GM19468 (cell line): ENCODE measurements at regions not wholly inside any gene's neighbourhood (a gene's known extent, or its start where the extent isn't known, plus 50 kb on each side); places are given as distances from the start of the nearest gene placed in this dataset.
"Not testable (repeated sequence)": the region's sequence is repeated elsewhere in the genome, so short reads cannot be mapped to it uniquely, and the experiment has no call there.

Experiments used
- ATAC-seq: cut with Tn5 transposase; IDR thresholded peaks from one replicate; pipeline ENCODE4 v1.9.1; 2021; ENCODE audit warnings: mild to moderate bottlenecking, moderate library complexity, moderate number of reproducible peaks; ENCODE audit not compliant: unreplicated experiment; ENCODE audit errors: extremely low read depth

DNA sequence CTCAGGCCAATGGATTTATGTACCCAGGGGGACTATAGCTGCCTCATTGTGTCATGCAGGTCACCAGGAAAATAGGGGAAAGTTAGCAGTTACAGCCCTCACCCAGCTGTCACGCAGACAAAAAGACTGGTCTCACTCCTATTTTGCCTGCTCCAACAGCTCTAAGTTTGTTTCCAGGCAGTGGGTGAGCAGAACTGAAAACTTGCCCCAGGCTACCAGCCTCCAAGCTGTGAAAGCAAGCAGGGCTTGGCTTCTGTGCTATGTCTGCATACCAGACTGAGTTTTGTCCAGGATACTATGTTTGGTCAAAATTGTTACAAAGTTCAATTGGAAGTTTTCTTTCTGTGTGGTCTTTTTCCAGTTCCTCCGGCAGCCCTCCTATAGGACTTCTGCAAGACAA lies 628.4 kb downstream of the FAM133A start:
- no peak for ATAC-seq

- no peak for ATAC-seq
Measured at GRCh38 chrX:94329182-94329581, 655.2 kb downstream of the FAM133A start.

DNA sequence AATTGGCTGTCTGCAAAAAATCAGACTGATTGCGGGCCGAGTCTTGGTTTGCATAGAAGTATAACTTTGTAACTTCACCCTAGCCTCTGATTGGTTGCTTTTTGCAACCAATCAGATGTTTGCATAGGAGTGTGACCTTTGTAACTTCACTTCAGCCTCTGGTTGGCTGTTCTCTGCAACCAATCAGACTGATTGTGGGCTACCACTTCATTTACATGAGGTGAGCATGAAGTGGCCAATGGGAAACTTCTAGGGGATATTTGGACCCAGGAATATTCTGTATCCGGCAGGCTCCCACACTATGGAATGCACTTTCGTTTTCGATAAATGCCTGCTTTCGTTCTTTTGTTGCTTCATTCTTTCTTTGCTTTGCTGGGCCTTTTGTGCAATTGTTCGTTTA lies 667.7 kb downstream of the FAM133A start:
- ATAC-seq, result not testable (repeated sequence)

GRCh38 chrX:94361241-94361640 lies 687.2 kb downstream of the FAM133A start:
- ATAC-seq, result no peak

DNA sequence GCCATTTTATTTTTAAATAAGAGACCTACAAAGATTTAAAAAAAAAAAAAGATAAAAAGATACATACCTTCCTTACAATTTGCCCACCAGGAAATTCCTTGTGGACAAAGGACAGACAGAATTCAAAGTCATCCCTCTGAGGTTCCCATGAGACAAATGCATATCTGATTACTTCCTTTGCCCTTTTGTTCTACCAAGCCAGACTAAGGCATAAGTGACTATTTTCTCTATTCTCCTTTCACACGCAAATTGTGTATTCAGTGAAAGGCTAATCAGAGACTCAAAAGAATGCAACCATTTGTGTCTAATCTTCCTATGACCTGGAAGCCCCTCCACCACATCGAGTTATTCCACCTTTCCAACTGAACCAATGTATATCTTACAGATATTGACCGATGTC lies 691.7 kb downstream of the FAM133A start:
- ATAC-seq, result no peak

DNA sequence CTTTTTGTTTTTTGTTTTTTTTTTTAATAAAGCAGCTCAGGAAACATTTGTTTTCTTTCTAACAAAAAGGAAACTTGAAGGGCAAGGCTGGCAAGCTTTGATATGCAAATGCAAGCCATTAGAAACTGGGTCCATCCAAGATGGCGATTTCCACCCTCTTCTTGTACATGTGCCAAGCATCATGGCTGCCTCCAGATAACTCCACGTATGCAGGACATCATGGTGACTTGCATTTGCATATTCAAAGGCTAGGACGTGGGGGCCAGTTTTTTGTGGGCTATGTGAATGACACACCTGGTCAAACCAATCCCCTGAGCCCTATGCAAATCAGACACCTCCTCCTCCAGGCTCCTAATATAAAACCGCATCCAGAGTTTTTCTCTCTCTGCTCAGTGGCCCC lies 692.6 kb downstream of the FAM133A start:
- no peak for ATAC-seq

DNA sequence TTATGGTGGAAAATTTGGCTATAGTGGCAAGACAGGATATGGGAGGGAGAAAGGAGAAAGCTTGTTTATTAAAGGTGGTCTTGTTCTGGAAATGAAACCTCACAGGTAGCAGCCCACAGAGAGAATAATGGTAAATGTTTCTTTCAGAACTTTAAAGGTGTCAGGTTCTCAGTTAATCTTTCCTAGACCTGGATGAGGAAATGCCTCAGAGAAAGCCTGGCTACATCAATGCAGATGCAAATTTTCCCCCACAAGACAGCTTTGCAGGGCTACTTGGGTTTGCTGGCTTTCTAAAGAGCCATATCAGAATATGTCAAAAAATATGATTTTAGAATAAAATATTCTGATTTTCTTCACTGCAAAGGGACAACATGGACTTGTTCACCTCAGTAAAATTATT lies 715.0 kb downstream of the FAM133A start:
- no peak for ATAC-seq

- no peak for ATAC-seq
Measured at GRCh38 chrX:94400488-94400887, 726.5 kb downstream of the FAM133A start.

- ATAC-seq, result no peak
Measured at GRCh38 chrX:94401426-94401825, 727.4 kb downstream of the FAM133A start.

DNA sequence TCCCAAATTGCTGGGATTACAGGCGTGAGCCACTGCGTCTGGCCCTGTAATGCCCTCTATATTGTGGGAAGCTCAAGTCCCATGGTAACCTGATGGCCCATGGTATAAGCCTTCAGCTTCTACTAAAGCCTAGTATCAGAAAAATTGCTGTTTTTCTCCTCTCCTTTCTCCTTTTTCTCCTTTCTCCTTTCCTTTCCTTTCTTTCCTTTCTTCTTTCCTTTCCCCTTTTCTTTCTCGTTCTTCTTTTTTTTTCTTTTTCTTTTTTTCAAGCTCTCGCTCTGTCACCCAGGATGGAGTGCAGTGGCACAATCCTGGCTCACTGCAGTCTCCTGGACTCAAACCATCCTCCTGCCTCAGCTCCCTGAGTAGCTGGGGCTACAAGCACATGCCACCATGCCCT lies 740.7 kb downstream of the FAM133A start:
- no peak for ATAC-seq

DNA sequence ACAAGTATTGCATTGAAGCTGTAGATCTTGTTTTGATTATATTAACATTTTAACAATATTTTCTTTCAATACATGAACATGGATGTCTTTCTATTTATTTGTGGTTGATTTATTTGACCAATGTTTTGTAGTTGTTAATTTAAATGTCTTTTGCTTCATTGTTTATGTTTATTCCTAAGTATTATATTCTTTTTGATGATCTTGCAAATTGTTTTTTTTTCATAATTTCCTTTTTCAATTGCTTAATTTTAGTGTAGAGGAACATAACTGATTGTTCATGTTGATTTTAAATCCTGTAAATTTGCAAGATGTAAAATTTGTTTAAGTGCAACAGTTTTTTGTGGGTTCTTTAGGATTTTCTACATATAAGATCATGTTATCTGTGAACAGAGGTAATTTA lies 744.1 kb downstream of the FAM133A start:
- no peak for ATAC-seq

DNA sequence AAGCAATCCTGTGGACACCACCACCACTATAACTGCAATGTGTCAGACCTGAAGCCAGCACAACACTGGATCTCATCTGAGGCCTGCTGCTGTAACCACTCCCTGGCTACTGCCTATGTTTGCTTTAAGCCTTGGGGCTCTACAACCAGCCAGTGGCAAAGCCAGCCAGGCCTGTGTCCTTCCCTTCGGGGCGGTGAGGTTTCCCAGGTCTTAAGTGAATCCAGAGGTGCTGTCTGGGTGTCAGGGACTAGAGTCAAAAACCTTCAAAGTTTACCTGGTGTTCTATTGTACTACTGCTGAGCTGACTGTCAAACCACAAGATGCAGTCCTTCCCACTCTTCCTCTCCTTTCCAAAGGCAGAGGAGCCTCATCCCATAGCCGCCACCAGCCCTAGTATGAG lies 750.5 kb downstream of the FAM133A start:
- ATAC-seq, result no peak

- ATAC-seq, result no peak
Measured at GRCh38 chrX:94430091-94430490, 756.1 kb downstream of the FAM133A start.

DNA sequence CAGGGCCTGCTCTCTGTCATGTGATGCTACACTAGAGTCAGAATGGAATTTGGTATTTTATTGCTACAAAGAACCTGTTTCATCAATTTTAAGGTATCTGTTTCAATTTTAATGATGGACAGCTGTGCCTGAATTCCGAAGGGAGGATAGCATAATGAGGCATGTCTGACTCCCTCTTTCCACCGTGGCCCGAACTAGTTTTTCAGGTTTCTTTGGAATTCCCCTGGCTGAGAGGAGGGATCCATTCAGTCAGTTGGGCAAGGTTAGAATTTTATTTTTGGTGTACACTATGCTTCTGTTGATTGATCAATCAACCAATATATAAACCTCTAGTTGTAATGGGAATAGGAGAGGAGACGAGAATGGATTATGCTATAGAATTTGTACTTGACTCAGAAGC lies 761.8 kb downstream of the FAM133A start:
- no peak for ATAC-seq

DNA sequence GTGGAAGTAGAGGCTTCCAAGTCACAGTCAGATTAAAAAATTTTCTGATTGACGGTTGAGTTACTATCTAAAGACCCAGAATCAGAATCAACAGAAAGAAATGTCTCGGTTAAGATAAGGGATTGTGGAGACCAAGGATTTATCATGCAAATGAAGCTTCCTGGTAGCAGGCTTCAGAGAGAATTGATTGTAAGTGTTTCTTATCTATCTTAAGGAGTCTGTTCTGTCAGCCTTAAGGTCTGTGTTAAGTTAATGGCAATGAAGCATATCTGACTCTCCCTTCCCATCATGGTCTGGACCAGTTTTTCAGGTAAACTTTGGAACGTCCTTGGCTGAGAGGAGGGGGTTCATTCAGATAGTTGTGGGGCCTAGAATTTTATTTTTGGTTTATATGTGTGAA lies 780.2 kb downstream of the FAM133A start:
- ATAC-seq, result no peak

GRCh38 chrX:94454606-94455005 lies 780.6 kb downstream of the FAM133A start:
- ATAC-seq, result no peak

GRCh38 chrX:94455782-94456181 lies 781.8 kb downstream of the FAM133A start:
- ATAC-seq, result no peak

GRCh38 chrX:94492541-94492940 lies 818.5 kb downstream of the FAM133A start:
- no peak for ATAC-seq

DNA sequence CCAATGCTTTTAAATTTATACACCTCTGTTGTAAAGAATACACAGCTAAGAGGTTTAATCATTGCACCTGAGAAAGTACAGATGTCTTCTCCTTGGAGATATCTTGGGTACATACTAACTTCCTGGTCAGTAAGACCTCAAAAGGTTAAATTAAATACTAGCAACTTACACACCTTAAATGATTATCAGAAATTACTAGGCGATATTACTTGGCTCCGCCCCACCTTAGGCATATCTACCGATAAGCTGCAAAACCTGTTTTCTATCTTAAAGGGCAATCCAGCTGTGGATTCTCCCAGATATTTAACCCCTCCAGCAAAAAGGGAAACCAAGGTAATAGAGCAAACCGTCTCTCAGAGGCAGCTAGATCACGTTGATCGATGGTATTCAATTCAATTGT lies 819.4 kb downstream of the FAM133A start:
- ATAC-seq, result no peak

DNA sequence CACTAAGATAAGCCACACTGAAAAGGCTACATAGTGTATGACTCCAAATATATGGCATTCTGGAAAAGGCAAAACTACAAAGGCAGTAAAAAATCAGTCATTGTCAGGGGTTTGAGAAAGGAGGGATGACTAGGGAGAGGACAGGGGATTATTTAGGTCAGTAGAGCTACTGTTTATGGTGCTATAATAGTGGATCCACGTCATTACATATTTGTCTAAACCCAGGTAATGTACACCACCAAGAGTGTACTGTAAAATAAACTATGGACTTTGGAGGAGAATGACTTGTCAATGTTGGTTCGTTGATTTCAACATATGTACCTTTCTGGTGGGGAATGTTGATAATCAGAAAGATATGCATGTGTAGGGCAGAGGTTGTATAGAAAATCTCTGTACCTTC lies 837.6 kb downstream of the FAM133A start:
- ATAC-seq, result no peak

DNA sequence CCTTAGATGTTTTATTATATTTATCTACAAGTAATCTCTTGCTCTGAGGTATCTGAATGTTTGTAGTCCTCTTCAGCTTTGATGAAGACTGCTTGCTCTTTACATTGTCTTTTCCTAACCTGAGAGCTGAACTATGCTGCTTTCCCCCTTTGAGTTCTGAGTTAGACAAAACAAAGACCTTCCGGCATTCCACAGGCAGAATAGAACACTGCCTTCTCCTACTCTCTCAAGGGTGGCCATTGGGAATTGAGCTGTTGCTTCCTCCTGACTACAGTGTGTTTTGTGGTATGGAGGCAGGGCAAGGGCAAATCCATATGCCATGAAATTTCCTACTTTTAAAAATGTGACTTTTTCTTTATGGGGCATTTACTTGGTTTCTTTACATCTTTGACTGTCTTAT lies 841.0 kb downstream of the FAM133A start:
- no peak for ATAC-seq

- no peak for ATAC-seq
Measured at GRCh38 chrX:94524867-94525266, 850.9 kb downstream of the FAM133A start.

- ATAC-seq, result no peak
Measured at GRCh38 chrX:94545722-94546121, 871.7 kb downstream of the FAM133A start.
